Osteoblast (primary cell): ENCODE measurements at regions not wholly inside any gene's neighbourhood (a gene's known extent, or its start where the extent isn't known, plus 50 kb on each side); places are given as distances from the start of the nearest gene placed in this dataset.

Source experiments
- DNase-seq: peaks from one replicate; pipeline ENCODE4 v3.0.0; 2011; ENCODE audit warnings: low spot score, mixed read lengths; ENCODE audit not compliant: insufficient read length; ENCODE audit errors: missing footprints
- H2AFZ ChIP-seq: 2 replicates; pipeline ENCODE4 v1.6.0; 2011; ENCODE audit warnings: mild to moderate bottlenecking, low read length
- H3K27ac ChIP-seq: 2 replicates; pipeline ENCODE4 v1.5.1; 2011; ENCODE audit warnings: mild to moderate bottlenecking, low read depth, low read length, moderate library complexity
- H3K27me3 ChIP-seq: 2 replicates; pipeline ENCODE4 v1.6.0; 2012; ENCODE audit warnings: mild to moderate bottlenecking, control low read depth, inconsistent platforms, low read length, moderate library complexity; ENCODE audit not compliant: insufficient read depth
- H3K36me3 ChIP-seq: 2 replicates; pipeline ENCODE4 v1.5.1; 2011; ENCODE audit warnings: mild to moderate bottlenecking, low read length, control low read depth, moderate library complexity; ENCODE audit not compliant: insufficient read depth
- H3K4me1 ChIP-seq: 2 replicates; pipeline ENCODE4 v1.5.1; 2011; ENCODE audit warnings: mild to moderate bottlenecking, low read length, control low read depth, moderate library complexity; ENCODE audit not compliant: insufficient read depth
- H3K4me2 ChIP-seq: 2 replicates; pipeline ENCODE4 v1.6.0; 2011; ENCODE audit warnings: mild to moderate bottlenecking, low read length; ENCODE audit not compliant: insufficient read depth
- H3K4me3 ChIP-seq: fragments of 200-600 bp; sonication (generic); 3 replicates; pipeline ENCODE4 v1.5.1; 2012; ENCODE audit warnings: mild to moderate bottlenecking, low read length, inconsistent platforms; ENCODE audit not compliant: insufficient read depth
- H3K79me2 ChIP-seq: 2 replicates; pipeline ENCODE4 v1.6.0; 2012; ENCODE audit warnings: mild to moderate bottlenecking, low read length, control low read depth, inconsistent platforms; ENCODE audit not compliant: insufficient read depth
- H3K9me3 ChIP-seq: 2 replicates; pipeline ENCODE4 v1.5.1; 2011; ENCODE audit warnings: low read depth, low read length, control low read depth
- H4K20me1 ChIP-seq: 2 replicates; pipeline ENCODE4 v1.6.0; 2012; ENCODE audit warnings: mild to moderate bottlenecking, low read length, control low read depth; ENCODE audit not compliant: insufficient read depth
- CTCF ChIP-seq: IDR thresholded peaks from 2 replicates; pipeline ENCODE4 v1.5.1; 2011; ENCODE audit warnings: mild to moderate bottlenecking, low read depth, low read length, moderate library complexity; ENCODE audit errors: extremely low read depth

DNA sequence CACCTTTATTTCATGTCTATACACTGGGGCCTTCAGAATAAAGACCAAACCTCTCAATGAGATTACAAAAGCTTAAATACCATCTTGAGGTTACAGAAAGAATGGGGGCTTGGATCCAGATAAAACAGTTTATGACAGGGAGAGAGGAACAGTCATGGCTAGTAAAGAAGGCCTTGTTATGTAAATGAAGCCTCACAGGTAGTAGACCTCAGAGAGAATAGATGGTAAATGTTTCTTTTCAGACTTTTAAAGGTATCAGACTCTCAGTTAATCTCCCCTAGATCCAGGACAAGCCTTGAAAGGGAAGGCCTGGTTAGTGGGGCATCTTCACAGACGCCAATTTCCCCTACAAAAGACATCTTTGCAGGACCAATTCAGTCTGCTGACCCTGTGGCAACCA is 1325.6 kb downstream of the HACE1 start:
- Histone ChIP-seq H3K27me3 (no peaks in the 10 kb centered on the region), H3K36me3 (no peaks in the 10 kb centered on the region), H3K27ac (no peak overlapping the region), H3K4me3 (no peak overlapping the region), H3K4me1 (no peaks in the 10 kb centered on the region), H3K79me2 (no peaks in the 10 kb centered on the region), H2AFZ (no peak overlapping the region), H4K20me1 (no peaks in the 10 kb centered on the region), H3K9me3 (peaks cover 5% of the 10 kb centered on the region), H3K4me2 (no peak overlapping the region)
- TF ChIP-seq CTCF, result no peak
- DNase-seq, result no peak

DNA sequence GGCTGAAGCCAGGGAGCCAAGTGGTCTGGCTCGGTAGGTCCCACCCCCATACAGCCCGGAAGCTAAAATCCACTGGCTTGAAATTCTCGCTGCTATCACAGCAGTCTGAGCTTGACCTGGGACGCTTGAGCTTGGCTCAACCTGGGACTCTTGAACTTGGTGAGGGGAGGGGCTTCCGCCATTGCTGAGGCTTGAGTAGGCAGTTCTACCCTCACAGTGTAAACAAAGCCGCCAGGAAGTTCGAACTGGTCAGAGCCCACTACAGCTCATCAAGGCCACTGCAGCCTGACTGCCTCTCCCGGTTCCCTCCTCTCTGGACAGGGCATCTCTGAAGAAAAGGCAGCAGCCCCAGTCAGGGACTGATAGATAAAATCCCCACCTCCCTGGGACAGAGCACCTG is 1337.7 kb downstream of the HACE1 start:
- Histone ChIP-seq H2AFZ (no peak overlapping the region), H3K79me2 (no peaks in the 10 kb centered on the region), H3K36me3 (no peaks in the 10 kb centered on the region), H3K27me3 (no peaks in the 10 kb centered on the region), H4K20me1 (no peaks in the 10 kb centered on the region), H3K9me3 (no peaks in the 10 kb centered on the region), H3K4me3 (no peak overlapping the region), H3K4me1 (no peaks in the 10 kb centered on the region), H3K27ac (no peak overlapping the region), H3K4me2 (no peak overlapping the region)
- TF ChIP-seq CTCF, result no peak
- no peak for DNase-seq

- H2AFZ ChIP-seq, result no peak overlapping the region
- no peaks in the 10 kb centered on the region for H3K4me1 ChIP-seq
- H3K27me3 ChIP-seq, result no peaks in the 10 kb centered on the region
- H3K79me2 ChIP-seq, result no peaks in the 10 kb centered on the region
- DNase-seq, result no peak
- H3K4me2 ChIP-seq, result no peak overlapping the region
- TF ChIP-seq CTCF, result no peak
- H3K9me3 ChIP-seq, result no peaks in the 10 kb centered on the region
- no peaks in the 10 kb centered on the region for H3K36me3 ChIP-seq
- no peak overlapping the region for H3K4me3 ChIP-seq
- no peaks in the 10 kb centered on the region for H4K20me1 ChIP-seq
- no peak overlapping the region for H3K27ac ChIP-seq
Measured at GRCh38 chr6:103516336-103516735, 1343.4 kb downstream of the HACE1 start.

DNA sequence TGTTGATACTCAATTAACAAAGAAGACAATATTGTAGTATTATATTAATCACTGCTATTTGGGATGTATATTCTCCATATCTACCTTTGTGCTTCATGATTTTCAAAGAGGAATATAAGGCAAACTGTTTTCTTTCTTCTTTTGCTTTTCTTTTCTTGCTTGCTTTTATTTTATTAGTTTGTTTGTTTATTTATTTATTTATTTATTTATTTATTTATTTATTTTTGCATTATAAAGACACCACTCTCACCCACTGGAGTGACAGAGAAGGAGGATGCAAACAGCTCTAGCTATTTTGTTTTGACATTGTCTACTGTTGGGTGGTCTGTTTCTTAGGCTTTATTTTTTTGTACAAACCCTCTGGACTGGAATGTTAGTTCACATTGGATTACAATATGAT is 1352.7 kb downstream of the HACE1 start:
- Histone ChIP-seq H3K27me3 (no peaks in the 10 kb centered on the region), H3K9me3 (no peaks in the 10 kb centered on the region), H2AFZ (no peak overlapping the region), H4K20me1 (no peaks in the 10 kb centered on the region), H3K36me3 (no peaks in the 10 kb centered on the region), H3K4me2 (no peak overlapping the region), H3K4me3 (no peak overlapping the region), H3K27ac (no peak overlapping the region), H3K79me2 (no peaks in the 10 kb centered on the region), H3K4me1 (no peaks in the 10 kb centered on the region)
- TF ChIP-seq CTCF, result no peak
- no peak for DNase-seq
